Transverse colon (tissue), 4 donors: ENCODE measurements at regions not wholly inside any gene's neighbourhood (a gene's known extent, or its start where the extent isn't known, plus 50 kb on each side); places are given as distances from the start of the nearest gene placed in this dataset.

Experiments
- EP300 ChIP-seq: sonication (generic); formaldehyde crosslinking; IDR thresholded peaks from one replicate; pipeline ENCODE4 v1.6.1; 2017; ENCODE audit warnings: antibody characterized with exemption, low read depth
- POLR2A ChIP-seq: fragments of 450-650 bp; IDR thresholded peaks from one replicate; pipeline ENCODE4 v1.6.1; 2016; ENCODE audit warnings: antibody characterized with exemption, mild to moderate bottlenecking, moderate library complexity
- POLR2AphosphoS5 ChIP-seq, 3 donors: sonication (generic); formaldehyde crosslinking; IDR thresholded peaks; one replicate each; pipeline ENCODE4 v1.6.1; 2016; ENCODE audit warnings: antibody characterized with exemption in 3 of 3
- TF ChIP-seq, protein P1 (sequence below), 5 experiments: fragments of 200-600 bp in 3 of 5; fragments of 450-650 bp in 2 of 5; sonication (generic) in 3 of 5; IDR thresholded peaks; 1 replicate in 2 of 5; 2 replicates in 3 of 5; pipeline ENCODE4 v1.5.1; 2016 to 2017; ENCODE audit warnings: antibody characterized with exemption in 5 of 5, inconsistent platforms in 3 of 5, mild to moderate bottlenecking in 2 of 5, moderate library complexity in 1 of 5

DNA sequence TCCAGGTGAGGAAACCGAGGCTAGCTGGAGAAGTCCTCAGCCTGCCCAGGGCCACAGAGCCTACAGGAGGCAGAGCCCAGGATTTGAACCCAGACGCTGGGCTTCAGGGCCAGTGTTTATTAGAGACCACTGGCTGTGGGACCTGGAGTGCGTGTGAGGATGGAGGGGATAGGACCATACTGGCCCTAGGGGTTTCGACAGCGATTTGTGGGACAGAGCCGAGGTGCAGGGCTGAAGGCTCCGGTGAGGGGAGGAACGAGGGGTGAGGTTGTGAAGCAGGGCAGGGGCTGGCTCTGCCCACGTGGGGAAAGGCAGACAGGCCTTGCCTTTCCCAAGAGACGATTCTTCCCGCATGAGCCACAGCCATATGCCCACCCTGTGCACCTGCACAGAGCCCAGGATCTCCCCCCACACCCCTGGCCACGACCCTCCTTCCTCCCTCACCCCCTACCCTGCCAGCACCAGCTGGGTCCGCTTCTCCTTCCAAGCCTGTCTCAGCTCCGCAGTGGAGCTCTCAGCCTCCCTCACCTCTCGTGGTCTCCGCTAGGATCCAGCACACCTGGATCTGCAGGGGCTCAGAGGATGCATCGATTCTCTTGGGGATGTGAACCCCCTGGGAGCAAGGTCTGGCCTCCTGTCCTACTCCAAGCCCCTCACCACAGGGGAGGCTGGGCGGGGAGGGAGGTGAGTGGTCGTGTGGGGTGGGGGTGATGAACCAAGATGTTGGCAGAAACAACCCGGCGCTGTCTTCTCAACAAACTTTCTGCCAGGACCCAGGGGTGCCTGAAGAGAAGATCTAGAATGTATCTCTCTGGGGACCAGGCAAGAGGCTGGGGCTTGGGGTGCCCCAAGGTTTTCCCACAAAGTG lies 58.4 kb downstream of the RTL6 start:
- TF ChIP-seq POLR2A (no peak), EP300 (no peak), POLR2AphosphoS5 (IDR thresholded peaks at IDR 0.05) (no peak)
- TF ChIP-seq, protein P1, sequence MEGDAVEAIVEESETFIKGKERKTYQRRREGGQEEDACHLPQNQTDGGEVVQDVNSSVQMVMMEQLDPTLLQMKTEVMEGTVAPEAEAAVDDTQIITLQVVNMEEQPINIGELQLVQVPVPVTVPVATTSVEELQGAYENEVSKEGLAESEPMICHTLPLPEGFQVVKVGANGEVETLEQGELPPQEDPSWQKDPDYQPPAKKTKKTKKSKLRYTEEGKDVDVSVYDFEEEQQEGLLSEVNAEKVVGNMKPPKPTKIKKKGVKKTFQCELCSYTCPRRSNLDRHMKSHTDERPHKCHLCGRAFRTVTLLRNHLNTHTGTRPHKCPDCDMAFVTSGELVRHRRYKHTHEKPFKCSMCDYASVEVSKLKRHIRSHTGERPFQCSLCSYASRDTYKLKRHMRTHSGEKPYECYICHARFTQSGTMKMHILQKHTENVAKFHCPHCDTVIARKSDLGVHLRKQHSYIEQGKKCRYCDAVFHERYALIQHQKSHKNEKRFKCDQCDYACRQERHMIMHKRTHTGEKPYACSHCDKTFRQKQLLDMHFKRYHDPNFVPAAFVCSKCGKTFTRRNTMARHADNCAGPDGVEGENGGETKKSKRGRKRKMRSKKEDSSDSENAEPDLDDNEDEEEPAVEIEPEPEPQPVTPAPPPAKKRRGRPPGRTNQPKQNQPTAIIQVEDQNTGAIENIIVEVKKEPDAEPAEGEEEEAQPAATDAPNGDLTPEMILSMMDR (IDR thresholded peaks at IDR 0.05), result no peak
